ENCODE measurements at regions not wholly inside any gene's neighbourhood (a gene's known extent, or its start where the extent isn't known, plus 50 kb on each side); places are given as distances from the start of the nearest gene placed in this dataset.

DNA sequence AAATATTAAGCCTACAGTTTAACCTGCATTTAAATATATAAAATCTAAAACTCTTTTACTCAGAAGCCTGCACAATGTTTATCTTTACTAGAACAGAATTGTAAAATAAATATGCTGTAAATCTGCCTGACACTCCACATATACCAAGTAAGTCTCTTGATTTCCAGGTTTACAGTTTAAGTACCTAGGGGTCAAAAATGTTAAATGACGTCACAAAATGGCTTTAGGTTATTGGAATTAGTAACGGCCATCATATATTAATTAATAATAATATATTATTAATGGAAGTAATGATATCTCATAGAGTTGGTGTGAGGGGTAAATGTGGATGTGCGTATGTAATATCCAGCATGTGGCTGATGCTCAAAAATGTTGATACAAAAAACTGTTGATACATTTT lies 114.8 kb upstream of the ANO5 start (continued):
- TF ChIP-seq, protein P1, sequence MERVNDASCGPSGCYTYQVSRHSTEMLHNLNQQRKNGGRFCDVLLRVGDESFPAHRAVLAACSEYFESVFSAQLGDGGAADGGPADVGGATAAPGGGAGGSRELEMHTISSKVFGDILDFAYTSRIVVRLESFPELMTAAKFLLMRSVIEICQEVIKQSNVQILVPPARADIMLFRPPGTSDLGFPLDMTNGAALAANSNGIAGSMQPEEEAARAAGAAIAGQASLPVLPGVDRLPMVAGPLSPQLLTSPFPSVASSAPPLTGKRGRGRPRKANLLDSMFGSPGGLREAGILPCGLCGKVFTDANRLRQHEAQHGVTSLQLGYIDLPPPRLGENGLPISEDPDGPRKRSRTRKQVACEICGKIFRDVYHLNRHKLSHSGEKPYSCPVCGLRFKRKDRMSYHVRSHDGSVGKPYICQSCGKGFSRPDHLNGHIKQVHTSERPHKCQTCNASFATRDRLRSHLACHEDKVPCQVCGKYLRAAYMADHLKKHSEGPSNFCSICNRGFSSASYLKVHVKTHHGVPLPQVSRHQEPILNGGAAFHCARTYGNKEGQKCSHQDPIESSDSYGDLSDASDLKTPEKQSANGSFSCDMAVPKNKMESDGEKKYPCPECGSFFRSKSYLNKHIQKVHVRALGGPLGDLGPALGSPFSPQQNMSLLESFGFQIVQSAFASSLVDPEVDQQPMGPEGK (CRISPR knock-in tag; IDR thresholded peaks at IDR 0.05; ENCODE audit: borderline replicate concordance) = no peak

DNA sequence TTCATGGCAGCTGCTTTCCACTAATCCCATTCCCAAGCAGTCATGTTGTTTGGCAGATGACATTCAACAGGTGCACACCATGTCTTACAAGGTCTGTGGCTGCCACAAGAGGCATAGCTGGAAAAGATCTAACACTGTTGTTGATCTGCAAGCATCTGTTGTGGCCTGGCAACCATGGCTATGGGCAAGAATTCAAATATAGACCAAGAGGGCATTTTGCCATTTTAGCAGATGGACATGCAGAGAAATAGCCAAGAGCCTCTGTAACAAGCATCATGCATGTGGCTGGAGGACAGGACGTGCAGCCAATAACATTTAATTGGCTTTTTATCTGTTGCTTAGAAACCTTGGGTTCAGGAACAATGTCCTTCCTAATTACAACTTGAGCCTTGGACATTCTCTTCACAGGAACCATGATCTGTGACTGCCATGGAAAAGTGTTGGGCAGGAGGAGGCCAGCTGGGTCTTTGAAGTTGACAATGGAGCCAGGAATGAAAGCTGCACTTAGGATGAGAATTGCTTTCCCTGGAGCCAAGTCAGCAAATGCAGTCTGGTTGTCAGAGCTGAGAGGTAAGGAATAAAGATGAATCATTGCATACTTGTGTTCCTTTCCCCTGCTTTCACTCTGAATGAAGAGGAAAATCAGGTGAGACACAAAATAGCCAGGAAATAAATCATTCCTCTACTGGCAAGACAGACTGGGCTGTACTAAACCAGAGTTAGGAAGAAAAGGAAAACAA lies 113.6 kb upstream of the ANO5 start:
- no peak for ATAC-seq
- TF ChIP-seq, protein P1 (CRISPR knock-in tag; IDR thresholded peaks at IDR 0.05; ENCODE audit: borderline replicate concordance) = no peak
- TF ChIP-seq ISL1 (CRISPR knock-in tag; IDR thresholded peaks at IDR 0.05) = peak; percentile 40; the same call in 1 of the 2 replicates

DNA sequence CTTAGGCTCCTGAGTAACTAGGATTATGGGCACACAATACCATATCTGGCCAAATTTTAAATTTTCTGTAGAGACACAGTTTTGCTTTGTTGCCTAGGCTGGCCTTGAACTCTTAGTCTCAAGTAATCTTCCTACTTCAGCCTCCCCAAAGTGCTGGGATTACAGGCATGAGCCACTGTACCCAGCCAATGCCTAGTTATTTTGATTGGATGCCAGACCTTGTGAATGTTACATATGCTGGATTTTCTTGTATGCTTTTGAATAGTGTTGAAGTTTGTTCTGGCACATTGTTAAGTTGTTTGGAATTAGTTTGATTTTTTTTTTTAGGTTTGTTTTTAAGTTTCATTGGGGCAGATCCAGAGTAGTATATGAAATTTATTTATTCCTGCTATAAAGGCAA lies 110.7 kb upstream of the ANO5 start:
- ATAC-seq = no peak
- TF ChIP-seq ZFP30 (CRISPR knock-in tag; IDR thresholded peaks at IDR 0.05) (no peak), GLIS3 (CRISPR knock-in tag; IDR thresholded peaks at IDR 0.05) (no peak), ZNF565 (CRISPR knock-in tag; conservative IDR thresholded peaks at IDR 0.05; ENCODE audit: low read depth) (no peak)

DNA sequence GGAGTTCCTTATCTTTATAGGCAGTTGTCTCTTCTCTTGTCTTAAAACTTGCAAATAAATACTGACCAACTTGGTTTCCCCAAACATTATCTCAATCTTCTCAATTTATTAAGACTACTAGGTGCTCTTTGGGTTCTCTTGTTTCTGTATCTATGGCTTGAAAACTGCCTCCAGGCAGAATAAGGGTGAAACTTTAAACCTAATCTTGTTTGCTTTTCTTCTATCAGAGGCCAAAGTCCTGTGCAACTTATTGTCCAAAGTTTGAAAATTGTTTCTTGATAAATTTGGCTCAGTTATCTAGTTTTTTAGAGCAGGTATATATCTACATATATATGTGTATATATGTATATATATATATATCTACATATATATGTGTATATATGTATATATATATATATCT lies 110.1 kb upstream of the ANO5 start:
- TF ChIP-seq, protein P1 (CRISPR knock-in tag; IDR thresholded peaks at IDR 0.05; ENCODE audit: borderline replicate concordance) = no peak
- no peak for TF ChIP-seq SNAI2 (CRISPR knock-in tag; IDR thresholded peaks at IDR 0.05)
- TF ChIP-seq CSDC2 (CRISPR knock-in tag; IDR thresholded peaks at IDR 0.05) = no peak
- no peak for TF ChIP-seq PPARA (CRISPR knock-in tag; IDR thresholded peaks at IDR 0.05; ENCODE audit: borderline replicate concordance)
- TF ChIP-seq, protein P2, sequence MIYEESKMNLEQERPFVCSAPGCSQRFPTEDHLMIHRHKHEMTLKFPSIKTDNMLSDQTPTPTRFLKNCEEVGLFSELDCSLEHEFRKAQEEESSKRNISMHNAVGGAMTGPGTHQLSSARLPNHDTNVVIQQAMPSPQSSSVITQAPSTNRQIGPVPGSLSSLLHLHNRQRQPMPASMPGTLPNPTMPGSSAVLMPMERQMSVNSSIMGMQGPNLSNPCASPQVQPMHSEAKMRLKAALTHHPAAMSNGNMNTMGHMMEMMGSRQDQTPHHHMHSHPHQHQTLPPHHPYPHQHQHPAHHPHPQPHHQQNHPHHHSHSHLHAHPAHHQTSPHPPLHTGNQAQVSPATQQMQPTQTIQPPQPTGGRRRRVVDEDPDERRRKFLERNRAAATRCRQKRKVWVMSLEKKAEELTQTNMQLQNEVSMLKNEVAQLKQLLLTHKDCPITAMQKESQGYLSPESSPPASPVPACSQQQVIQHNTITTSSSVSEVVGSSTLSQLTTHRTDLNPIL (CRISPR knock-in tag; IDR thresholded peaks at IDR 0.05; ENCODE audit: low read depth) = no peak
- no peak for TF ChIP-seq ISL1 (CRISPR knock-in tag; IDR thresholded peaks at IDR 0.05)
- no peak for ATAC-seq

DNA sequence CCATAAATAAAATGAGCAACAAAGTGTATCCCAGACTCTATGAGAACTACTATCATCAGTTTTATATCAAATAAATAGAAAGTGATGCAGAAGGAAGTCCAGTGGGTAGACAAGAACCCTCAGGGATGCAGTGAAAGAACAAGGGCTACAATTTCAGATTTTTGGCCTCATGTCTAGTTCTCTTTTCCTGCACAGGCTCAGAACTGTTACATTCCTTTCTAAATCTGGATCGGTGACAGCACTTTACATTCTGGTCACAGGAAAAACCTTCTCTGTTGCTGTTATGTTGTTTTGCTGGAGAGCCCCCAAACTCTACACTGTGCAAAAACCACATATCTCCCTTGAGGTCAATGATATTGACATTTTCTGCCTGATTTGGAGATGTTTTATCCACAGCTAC lies 108.8 kb upstream of the ANO5 start:
- TF ChIP-seq, protein P3, sequence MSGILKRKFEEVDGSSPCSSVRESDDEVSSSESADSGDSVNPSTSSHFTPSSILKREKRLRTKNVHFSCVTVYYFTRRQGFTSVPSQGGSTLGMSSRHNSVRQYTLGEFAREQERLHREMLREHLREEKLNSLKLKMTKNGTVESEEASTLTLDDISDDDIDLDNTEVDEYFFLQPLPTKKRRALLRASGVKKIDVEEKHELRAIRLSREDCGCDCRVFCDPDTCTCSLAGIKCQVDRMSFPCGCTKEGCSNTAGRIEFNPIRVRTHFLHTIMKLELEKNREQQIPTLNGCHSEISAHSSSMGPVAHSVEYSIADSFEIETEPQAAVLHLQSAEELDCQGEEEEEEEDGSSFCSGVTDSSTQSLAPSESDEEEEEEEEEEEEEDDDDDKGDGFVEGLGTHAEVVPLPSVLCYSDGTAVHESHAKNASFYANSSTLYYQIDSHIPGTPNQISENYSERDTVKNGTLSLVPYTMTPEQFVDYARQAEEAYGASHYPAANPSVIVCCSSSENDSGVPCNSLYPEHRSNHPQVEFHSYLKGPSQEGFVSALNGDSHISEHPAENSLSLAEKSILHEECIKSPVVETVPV (CRISPR knock-in tag; IDR thresholded peaks at IDR 0.05) = no peak
- no peak for ATAC-seq

DNA sequence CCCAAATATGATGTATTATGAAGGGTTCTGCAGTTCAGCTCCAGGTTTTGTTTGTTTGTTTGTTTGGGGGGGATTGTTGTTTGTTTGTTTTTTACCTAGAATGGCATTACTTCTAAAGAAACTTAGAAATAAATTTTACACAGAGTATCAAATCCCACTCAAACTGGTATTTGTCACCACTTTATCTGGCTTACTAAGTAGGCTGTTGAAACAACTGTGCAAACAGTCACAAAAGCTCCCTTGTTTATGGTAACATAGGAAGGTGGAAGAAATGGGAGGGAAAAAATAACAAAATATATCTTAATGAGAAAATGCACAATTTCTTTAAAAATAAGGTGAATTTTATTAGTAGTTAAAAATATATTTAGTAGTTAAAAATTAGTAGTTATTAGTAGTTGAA lies 108.3 kb upstream of the ANO5 start:
- TF ChIP-seq, protein P4, sequence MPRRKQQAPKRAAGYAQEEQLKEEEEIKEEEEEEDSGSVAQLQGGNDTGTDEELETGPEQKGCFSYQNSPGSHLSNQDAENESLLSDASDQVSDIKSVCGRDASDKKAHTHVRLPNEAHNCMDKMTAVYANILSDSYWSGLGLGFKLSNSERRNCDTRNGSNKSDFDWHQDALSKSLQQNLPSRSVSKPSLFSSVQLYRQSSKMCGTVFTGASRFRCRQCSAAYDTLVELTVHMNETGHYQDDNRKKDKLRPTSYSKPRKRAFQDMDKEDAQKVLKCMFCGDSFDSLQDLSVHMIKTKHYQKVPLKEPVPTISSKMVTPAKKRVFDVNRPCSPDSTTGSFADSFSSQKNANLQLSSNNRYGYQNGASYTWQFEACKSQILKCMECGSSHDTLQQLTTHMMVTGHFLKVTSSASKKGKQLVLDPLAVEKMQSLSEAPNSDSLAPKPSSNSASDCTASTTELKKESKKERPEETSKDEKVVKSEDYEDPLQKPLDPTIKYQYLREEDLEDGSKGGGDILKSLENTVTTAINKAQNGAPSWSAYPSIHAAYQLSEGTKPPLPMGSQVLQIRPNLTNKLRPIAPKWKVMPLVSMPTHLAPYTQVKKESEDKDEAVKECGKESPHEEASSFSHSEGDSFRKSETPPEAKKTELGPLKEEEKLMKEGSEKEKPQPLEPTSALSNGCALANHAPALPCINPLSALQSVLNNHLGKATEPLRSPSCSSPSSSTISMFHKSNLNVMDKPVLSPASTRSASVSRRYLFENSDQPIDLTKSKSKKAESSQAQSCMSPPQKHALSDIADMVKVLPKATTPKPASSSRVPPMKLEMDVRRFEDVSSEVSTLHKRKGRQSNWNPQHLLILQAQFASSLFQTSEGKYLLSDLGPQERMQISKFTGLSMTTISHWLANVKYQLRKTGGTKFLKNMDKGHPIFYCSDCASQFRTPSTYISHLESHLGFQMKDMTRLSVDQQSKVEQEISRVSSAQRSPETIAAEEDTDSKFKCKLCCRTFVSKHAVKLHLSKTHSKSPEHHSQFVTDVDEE (CRISPR knock-in tag; IDR thresholded peaks at IDR 0.05) = no peak
- TF ChIP-seq OSR1 (CRISPR knock-in tag; IDR thresholded peaks at IDR 0.05) = no peak
- ATAC-seq = no peak
